ENCODE measurements at regions not wholly inside any gene's neighbourhood (a gene's known extent, or its start where the extent isn't known, plus 50 kb on each side); places are given as distances from the start of the nearest gene placed in this dataset.

- peak; percentile 92 for DNase-seq (ENCODE audit: low spot score)
Observed at GRCh38 chr6:121826156-121826810, 390.8 kb downstream of the GJA1 start.

- DNase-seq (ENCODE audit: low spot score) = no peak
Observed at GRCh38 chr6:121828146-121828886, 392.9 kb downstream of the GJA1 start.

DNA sequence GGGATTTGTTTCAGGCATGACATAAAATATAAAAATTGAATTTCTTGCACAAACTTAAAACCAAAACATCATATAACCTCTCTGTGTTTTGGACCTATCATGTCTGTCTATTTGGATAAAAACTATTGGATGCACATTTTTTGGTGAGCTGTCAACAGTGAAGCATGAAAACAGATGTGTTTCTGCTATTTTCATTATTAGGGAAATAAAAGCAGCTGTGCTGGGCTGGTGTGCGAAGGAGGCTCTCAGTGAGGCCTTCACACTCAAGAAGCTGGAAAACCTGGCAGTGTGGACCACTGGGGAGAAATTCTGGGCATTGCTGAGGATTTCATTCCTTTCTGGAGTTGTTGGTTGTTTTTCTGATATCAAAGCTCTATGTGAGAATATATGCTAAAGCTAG lies 395.3 kb downstream of the GJA1 start:
- no peak for DNase-seq (ENCODE audit: low spot score)

DNA sequence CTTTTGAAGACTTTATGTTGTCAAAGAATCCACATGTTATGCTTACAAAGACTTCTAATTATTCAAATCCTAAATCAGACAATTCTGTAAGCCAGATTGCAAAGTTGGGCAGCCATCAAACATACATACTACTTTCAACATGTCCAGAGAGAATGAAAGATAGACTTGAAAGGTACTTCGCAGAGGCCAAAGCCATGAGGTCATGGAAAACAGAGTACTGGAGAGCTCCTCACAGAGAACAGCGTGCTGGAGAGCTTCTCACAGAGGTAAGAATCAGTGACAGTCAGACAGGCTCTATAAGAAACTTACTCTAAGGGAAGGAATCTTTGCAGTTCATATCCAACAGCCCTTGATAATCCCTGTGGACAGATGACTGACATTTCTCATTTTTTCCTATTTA lies 400.2 kb downstream of the GJA1 start:
- no peak for DNase-seq (ENCODE audit: low spot score)

DNA sequence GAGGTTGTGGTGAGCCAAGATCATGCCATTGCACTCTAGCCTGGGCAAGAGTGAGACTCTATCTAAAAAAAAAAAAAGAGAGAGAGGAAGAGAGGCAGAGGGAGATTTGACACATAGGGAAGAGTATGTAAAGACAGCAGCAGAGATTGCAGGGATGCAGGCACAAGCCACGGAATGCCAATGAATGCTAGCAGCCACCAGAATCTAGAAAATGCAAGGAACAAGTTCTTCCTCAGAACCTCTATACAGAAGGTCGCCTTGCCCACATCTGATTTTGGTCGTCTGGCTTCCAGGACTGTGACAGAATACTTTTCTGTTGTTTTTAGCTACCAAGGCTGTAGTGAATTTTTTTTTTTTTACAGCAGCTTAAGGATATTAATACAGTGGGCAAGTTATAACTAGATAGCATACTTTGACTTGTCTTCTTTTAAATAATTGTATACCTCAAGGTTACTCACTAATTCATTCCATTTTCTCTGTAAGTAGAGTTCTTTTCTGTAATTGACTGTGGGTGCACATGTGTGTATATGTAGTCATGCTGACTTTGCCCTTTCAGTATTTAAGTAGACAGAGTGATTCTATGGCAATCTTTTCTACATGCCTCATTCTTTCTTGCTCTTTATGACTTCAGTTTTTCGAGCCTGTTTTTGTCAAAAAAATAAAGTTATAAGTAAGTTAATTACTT lies 402.2 kb downstream of the GJA1 start:
- no peak for DNase-seq (ENCODE audit: low spot score)

- no peak for DNase-seq (ENCODE audit: low spot score)
Observed at GRCh38 chr6:121838842-121839241, 403.4 kb downstream of the GJA1 start.

DNA sequence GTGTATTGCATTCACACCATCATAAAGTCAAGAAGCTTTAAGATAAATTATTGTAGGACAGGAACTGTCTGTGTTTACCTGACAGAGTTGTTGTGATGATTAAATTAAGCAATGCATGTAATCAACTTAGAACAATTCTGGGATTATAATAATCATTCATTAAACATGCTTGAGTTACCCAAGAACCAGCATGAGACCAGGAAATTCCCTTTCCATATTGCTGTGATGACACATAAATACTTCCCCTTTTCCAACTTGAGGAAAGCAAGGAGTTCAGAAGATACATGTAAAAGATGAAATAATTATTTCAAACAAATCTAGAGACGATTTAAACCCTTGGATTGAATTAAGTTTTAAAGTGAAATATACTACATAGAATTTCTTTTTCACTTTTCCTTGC lies 404.4 kb downstream of the GJA1 start:
- no peak for DNase-seq (ENCODE audit: low spot score)

DNA sequence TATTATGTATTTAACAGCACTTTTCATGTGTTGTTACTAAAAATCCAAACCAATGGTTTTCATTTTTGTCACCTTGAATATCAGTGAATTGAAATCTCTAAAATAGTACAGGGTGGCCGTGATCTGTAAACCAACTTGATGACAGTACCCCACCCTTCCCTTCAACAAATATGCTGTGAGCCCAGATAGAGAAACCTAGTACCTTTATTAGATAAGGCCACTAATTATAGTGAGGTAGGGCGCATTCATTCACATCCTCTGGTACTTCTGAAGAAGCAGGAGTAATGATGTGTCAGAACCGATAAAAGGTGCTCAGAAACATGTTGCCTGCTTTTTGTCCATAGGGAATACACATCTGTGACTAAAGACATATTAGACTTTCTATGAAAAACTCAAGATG lies 409.5 kb downstream of the GJA1 start:
- DNase-seq (ENCODE audit: low spot score) = no peak

DNA sequence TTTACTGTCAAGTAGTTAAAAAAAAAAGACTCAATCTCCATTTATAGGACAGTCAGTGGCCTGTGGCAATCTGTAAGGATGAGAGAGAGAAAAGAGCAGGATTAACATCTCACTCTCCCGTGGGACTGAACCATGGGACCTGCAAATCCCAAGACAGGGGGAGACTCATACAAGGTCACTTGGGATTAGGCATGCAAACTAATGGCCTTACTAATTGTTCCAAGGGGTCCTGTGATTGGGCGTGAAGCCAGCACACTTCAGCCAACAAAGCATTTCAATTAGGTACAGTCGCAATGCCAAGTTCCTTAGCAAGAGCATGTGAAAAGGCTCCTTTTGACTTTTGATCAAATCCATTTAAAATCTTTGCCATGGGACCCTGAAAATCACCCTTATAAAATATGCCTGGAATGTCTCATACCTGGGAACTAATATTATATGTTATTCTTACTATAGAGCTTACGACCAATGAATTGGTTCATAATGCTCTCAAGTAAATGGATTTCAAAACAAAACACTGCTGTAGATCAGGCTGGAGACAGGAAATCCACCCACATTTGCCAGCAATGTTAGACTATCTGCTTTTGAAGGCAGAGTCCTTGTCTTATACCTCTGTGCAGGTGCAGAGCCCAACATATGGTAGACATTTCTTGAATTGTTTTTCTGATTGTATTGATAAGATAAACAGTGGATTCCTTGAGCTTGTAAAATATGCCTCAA lies 412.5 kb downstream of the GJA1 start:
- DNase-seq (ENCODE audit: low spot score) = no peak

- no peak for DNase-seq (ENCODE audit: low spot score)
Observed at GRCh38 chr6:121848523-121849255, 413.2 kb downstream of the GJA1 start.

GRCh38 chr6:121849477-121849876 lies 414.0 kb downstream of the GJA1 start:
- DNase-seq (ENCODE audit: low spot score) = peak; percentile 44

DNA sequence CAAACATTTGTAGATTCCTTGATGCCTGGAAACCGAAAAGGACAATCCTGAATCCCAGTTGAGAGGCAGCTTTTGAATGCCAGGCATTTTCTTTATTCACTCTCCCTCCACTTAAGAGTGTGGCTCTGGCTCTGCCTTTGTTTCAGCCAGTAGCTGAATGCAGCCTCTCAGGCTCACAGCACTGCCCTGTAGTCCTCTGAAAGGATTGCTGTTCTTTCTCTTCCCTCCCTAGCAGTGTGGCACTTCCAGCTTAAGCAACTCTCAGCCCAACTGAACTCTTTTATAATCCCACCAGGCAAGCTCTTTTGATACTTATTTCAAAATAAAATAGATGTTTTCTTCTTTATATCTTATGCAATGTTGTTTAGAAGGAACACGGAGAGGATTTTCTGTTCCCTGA lies 415.6 kb downstream of the GJA1 start:
- DNase-seq (ENCODE audit: low spot score) = no peak

- DNase-seq (ENCODE audit: low spot score) = no peak
Observed at GRCh38 chr6:121853686-121854085, 418.2 kb downstream of the GJA1 start.

- DNase-seq (ENCODE audit: low spot score) = no peak
Observed at GRCh38 chr6:121855521-121855920, 420.1 kb downstream of the GJA1 start.

DNA sequence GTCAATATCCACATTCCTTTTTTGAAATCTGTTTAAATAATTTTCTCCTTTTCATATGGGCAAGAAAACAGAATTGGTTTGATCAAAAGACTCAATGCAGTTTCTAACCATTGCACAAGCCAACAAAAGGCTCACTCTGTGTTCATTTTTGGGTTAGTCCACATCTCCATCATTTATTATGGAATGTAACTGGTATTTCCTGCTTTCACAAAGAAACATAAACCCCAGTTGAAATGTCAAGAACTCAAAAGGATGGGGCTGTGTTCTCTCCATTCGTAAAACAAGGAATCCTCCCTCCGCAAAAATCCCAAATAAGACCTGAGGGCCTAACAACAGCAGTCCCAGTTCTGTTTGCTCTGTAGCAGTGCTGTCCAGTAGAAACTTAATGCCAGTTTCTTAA lies 420.9 kb downstream of the GJA1 start:
- no peak for DNase-seq (ENCODE audit: low spot score)

- no peak for DNase-seq (ENCODE audit: low spot score)
Observed at GRCh38 chr6:121857551-121857950, 422.1 kb downstream of the GJA1 start.

GRCh38 chr6:121858310-121858709 lies 422.9 kb downstream of the GJA1 start:
- DNase-seq (ENCODE audit: low spot score) = no peak

GRCh38 chr6:121858986-121859385 lies 423.5 kb downstream of the GJA1 start:
- no peak for DNase-seq (ENCODE audit: low spot score)

GRCh38 chr6:121865811-121866210 lies 430.4 kb downstream of the GJA1 start:
- no peak for DNase-seq (ENCODE audit: low spot score)

GRCh38 chr6:121867095-121867494 lies 431.6 kb downstream of the GJA1 start:
- DNase-seq (ENCODE audit: low spot score) = no peak

- no peak for DNase-seq (ENCODE audit: low spot score)
Observed at GRCh38 chr6:121868206-121868605, 432.8 kb downstream of the GJA1 start.

DNA sequence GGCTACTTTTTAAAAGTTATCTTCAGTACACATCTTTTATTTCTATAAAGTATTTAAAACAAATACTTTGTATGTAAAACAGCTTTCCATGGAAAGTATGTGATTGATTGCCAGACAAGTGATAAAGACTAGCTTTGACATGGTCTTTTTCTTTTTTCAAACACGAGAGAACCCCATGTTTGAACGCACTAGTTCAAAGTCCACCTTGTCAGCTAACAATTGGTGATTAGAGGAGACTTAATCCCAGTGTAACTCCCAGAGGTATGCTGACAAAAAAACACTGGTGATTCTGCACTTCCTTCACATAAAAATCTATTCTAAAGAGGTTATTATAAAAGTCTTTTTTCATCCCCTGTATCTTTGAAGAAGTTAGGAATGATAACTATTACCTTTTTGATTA lies 438.1 kb downstream of the GJA1 start:
- no peak for DNase-seq (ENCODE audit: low spot score)

All from RKO (cell line).